Coronary artery (tissue), 2 donors: ENCODE measurements at regions not wholly inside any gene's neighbourhood (a gene's known extent, or its start where the extent isn't known, plus 50 kb on each side); places are given as distances from the start of the nearest gene placed in this dataset.
"Not testable (repeated sequence)": the region's sequence is repeated elsewhere in the genome, so short reads cannot be mapped to it uniquely, and the experiment has no call there.

Experiments used
- DNase-seq: peaks from one replicate; pipeline ENCODE4 v3.0.0-alpha.2; 2017; ENCODE audit warnings: low spot score
- H3K27ac ChIP-seq, 2 donors: fragments of 200-600 bp; sonication (generic); one replicate each; pipeline ENCODE4 v1.5.1; 2016 to 2019
- H3K4me3 ChIP-seq: fragments of 200-600 bp; sonication (generic); 2 replicates; pipeline ENCODE4 v1.5.1; 2016; ENCODE audit warnings: mild to moderate bottlenecking, moderate library complexity
- CTCF ChIP-seq: fragments of 200-600 bp; sonication (generic); IDR thresholded peaks from one replicate; pipeline ENCODE4 v1.5.1; 2019; ENCODE audit warnings: antibody characterized with exemption

DNA sequence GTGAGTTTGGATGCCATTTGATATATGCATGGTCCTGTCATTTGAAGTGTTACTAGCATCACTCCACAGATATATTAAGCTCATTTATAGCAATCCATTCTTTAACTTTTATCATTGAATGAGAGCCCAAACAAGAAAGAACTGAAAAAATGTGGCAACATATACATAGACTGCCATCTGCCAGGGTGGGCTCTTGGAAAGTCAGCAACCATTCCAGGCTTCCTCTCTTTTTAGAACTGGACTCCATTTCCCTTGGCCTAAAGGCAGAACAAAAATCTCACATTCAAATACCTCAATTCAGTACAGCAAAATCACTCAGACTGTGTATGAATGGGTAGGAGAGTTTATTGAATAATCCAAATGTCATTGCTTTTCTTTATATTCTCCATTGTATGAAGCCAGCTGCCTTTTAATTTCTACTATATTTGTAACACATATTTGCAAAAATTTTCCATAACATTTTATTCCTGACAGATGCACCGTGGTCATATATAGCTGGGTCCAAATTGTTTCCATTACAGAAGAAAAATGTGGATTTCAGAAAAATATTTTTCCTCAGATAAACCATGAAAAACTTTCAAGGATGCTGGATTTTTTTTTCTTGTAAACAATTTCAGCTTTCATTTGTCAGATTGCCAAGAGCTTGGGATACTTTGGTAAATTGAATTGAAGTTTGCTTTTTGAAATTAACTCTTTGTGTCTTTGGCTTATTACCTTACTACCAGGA lies 1252.3 kb upstream of the SEL1L start:
- DNase-seq: no peak
- no peak for TF ChIP-seq CTCF
- Histone ChIP-seq H3K4me3 (no peak overlapping the region), H3K27ac (no peak overlapping the region)

DNA sequence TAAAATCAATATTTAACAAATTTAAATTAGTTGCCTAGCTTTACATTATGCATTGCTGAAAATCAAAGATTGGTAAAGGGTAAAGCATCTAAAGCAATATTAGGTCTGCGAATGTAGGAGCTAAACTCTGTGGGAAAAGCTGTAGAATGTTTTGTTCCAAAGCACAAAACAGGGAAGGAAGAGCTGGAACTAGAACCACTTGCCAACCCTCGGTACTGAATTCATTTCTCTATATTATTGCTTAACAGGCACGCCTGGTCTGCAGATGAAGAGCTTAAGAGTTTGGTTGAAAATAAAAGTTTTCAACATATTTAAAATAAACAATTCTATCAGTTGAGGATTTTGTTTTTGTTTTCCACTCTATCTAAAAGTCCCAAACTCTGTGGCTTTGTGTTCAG lies 1252.8 kb upstream of the SEL1L start:
- TF ChIP-seq CTCF: no peak
- no peak overlapping the region for H3K4me3 ChIP-seq
- no peak overlapping the region for H3K27ac ChIP-seq
- DNase-seq: no peak

GRCh38 chr14:82796086-82796485 lies 1262.4 kb upstream of the SEL1L start:
- TF ChIP-seq CTCF: no peak
- H3K27ac ChIP-seq: no peak overlapping the region
- no peak for DNase-seq
- no peak overlapping the region for H3K4me3 ChIP-seq

- no peak overlapping the region for H3K27ac ChIP-seq
- no peak overlapping the region for H3K4me3 ChIP-seq
- no peak for DNase-seq
- no peak for TF ChIP-seq CTCF
Measured at GRCh38 chr14:82798276-82798675, 1264.6 kb upstream of the SEL1L start.

GRCh38 chr14:82805892-82806825 lies 1272.5 kb upstream of the SEL1L start:
- TF ChIP-seq CTCF: no peak
- Histone ChIP-seq H3K27ac (no peak overlapping the region), H3K4me3 (no peak overlapping the region)
- no peak for DNase-seq

- Histone ChIP-seq H3K4me3 (no peak overlapping the region), H3K27ac (no peak overlapping the region)
- DNase-seq: no peak
- TF ChIP-seq CTCF: no peak
Measured at GRCh38 chr14:82811246-82811645, 1277.6 kb upstream of the SEL1L start.

DNA sequence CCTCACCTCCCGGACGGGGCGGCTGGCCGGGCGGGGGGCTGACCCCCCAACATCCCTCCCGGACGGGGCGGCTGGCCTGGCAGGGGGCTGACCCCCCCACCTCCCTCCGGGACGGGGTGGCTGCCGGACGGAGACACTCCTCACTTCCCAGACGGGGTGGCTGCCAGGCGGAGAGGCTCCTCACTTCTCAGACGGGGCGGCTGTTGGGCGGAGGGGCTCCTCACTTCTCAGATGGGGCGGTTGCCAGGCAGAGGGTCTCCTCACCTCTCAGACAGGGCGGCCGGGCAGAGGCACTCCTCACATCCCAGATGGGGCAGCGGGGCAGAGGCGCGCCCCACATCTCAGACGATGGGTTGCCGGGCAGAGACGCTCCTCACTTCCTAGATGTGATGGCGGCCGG lies 1280.7 kb upstream of the SEL1L start:
- H3K27ac ChIP-seq, H3K4me3 ChIP-seq, DNase-seq: not testable (repeated sequence)
